Ectodermal cell (in vitro differentiated cells): ENCODE measurements at regions not wholly inside any gene's neighbourhood (a gene's known extent, or its start where the extent isn't known, plus 50 kb on each side); places are given as distances from the start of the nearest gene placed in this dataset.
A peak's percentile ranks its signal among the peaks of the same experiment; 100 is the strongest.

Experiments used
- H3K27ac ChIP-seq: 2 replicates; pipeline ENCODE4 v1.7.0; 2013; ENCODE audit warnings: mild to moderate bottlenecking, low read depth, low read length; ENCODE audit not compliant: insufficient read depth, poor library complexity, severe bottlenecking
- H3K27me3 ChIP-seq: 2 replicates; pipeline ENCODE4 v1.7.0; 2013; ENCODE audit warnings: mild to moderate bottlenecking, low read length; ENCODE audit not compliant: insufficient read depth, control insufficient read depth, poor library complexity, severe bottlenecking
- H3K36me3 ChIP-seq: one replicate; pipeline ENCODE4 v1.7.0; 2013; ENCODE audit warnings: low read length; ENCODE audit not compliant: control insufficient read depth, insufficient read depth
- H3K4me1 ChIP-seq: one replicate; pipeline ENCODE4 v1.7.0; 2013; ENCODE audit warnings: low read length; ENCODE audit not compliant: control insufficient read depth, insufficient read depth
- H3K4me3 ChIP-seq: 2 replicates; pipeline ENCODE4 v1.7.0; 2013; ENCODE audit warnings: low read depth, low read length, control low read depth; ENCODE audit not compliant: insufficient read depth
- H3K9me3 ChIP-seq: 2 replicates; pipeline ENCODE4 v1.7.0; 2013; ENCODE audit warnings: mild to moderate bottlenecking, low read length, moderate library complexity; ENCODE audit not compliant: control insufficient read depth
- WGBS, 2 experiments: methylation state at CpG; one replicate each; pipeline ENCODE4 v1.1.7; 2013; ENCODE audit warnings: missing lambda C conversion rate in 2 of 2; 5-methylcytosine and 5-hydroxymethylcytosine counted together

- no peaks in the 10 kb centered on the region for H3K9me3 ChIP-seq
- no peaks in the 10 kb centered on the region for H3K36me3 ChIP-seq
- peaks cover 4% of the 10 kb centered on the region for H3K4me1 ChIP-seq
- H3K4me3 ChIP-seq: peak overlapping the region; percentile 47
- peaks cover 51% of the 10 kb centered on the region for H3K27me3 ChIP-seq
- 7 to 9% methylated on average over 57 of the region's 57 CpGs for WGBS, 2 experiments
- peak overlapping the region; percentile 75 for H3K27ac ChIP-seq
These were observed 59.3 kb upstream of the COMTD1 start for GRCh38 chr10:75294866-75295701.

GRCh38 chr10:75294518-75294865 is 58.7 kb upstream of the COMTD1 start:
- peaks cover 51% of the 10 kb centered on the region for H3K27me3 ChIP-seq
- H3K36me3 ChIP-seq: no peaks in the 10 kb centered on the region
- H3K4me3 ChIP-seq: peak overlapping the region; percentile 47
- peak overlapping the region; percentile 75 for H3K27ac ChIP-seq
- no peaks in the 10 kb centered on the region for H3K9me3 ChIP-seq
- WGBS, 2 experiments: 5 to 7% methylated on average over 20 of the region's 20 CpGs
- H3K4me1 ChIP-seq: peaks cover 4% of the 10 kb centered on the region

GRCh38 chr10:75294031-75294437 is 58.3 kb upstream of the COMTD1 start:
- no peak overlapping the region for H3K4me3 ChIP-seq
- WGBS, 2 experiments: 77 to 81% methylated on average over 8 of the region's 8 CpGs
- peaks cover 51% of the 10 kb centered on the region for H3K27me3 ChIP-seq
- H3K9me3 ChIP-seq: no peaks in the 10 kb centered on the region
- peaks cover 4% of the 10 kb centered on the region for H3K4me1 ChIP-seq
- H3K27ac ChIP-seq: no peak overlapping the region
- H3K36me3 ChIP-seq: no peaks in the 10 kb centered on the region

- Histone ChIP-seq H3K4me3 (no peak overlapping the region), H3K4me1 (peaks cover 4% of the 10 kb centered on the region), H3K36me3 (no peaks in the 10 kb centered on the region), H3K27me3 (peaks cover 51% of the 10 kb centered on the region), H3K27ac (no peak overlapping the region), H3K9me3 (no peaks in the 10 kb centered on the region)
- 82 to 100% methylated on average over 3 of the region's 3 CpGs for WGBS, 2 experiments
These were observed 57.7 kb upstream of the COMTD1 start for GRCh38 chr10:75293446-75293820.

DNA sequence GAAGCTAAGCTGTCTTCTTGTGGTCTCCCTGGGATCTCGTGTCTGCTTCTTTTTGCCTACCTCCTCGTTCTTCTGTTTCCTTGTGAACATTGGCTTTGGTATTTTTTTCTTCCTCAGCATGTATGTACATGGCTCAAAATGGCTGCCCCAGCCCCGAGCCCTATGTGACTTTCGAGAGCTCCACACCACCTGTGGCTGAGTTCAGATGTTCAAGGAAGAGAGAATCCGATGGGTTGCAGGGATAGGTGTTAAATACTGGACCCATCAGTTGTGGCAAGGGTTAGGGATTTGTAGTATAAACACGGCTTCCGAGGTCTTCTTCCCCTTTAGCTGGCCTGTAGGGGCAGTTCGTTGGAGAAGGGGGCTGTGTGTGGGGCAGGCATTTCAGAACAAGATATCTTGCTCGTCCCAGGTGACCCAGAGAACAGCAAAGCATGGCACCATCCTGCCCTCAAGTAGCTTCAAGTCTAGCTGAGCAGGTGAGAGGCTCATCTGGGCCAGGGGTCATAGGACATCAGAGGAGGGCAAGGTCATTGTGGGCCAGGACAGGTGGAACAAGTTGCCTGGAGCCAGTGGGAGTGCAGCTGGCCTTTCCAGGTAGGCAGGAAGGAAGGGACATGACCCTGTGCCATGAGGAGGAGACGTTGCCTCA is 57.2 kb upstream of the COMTD1 start:
- Histone ChIP-seq H3K9me3 (no peaks in the 10 kb centered on the region), H3K27ac (no peak overlapping the region), H3K36me3 (no peaks in the 10 kb centered on the region), H3K27me3 (peaks cover 51% of the 10 kb centered on the region), H3K4me3 (no peak overlapping the region), H3K4me1 (peaks cover 4% of the 10 kb centered on the region)
- WGBS, 2 experiments: 94 to 95% methylated on average over 10 of the region's 10 CpGs

GRCh38 chr10:75291805-75292204 is 56.0 kb upstream of the COMTD1 start:
- Histone ChIP-seq H3K36me3 (no peaks in the 10 kb centered on the region), H3K27ac (no peak overlapping the region), H3K4me3 (no peak overlapping the region), H3K4me1 (peaks cover 4% of the 10 kb centered on the region), H3K9me3 (no peaks in the 10 kb centered on the region), H3K27me3 (peaks cover 43% of the 10 kb centered on the region)
- 74 to 86% methylated on average over 1 of the region's 1 CpG for WGBS, 2 experiments

GRCh38 chr10:75288140-75288711 is 52.5 kb upstream of the COMTD1 start:
- peaks cover 8% of the 10 kb centered on the region for H3K27me3 ChIP-seq
- no peak overlapping the region for H3K27ac ChIP-seq
- H3K36me3 ChIP-seq: no peaks in the 10 kb centered on the region
- H3K4me1 ChIP-seq: peaks cover 7% of the 10 kb centered on the region
- no peaks in the 10 kb centered on the region for H3K9me3 ChIP-seq
- 93 to 95% methylated on average over 6 of the region's 6 CpGs for WGBS, 2 experiments
- H3K4me3 ChIP-seq: no peak overlapping the region

DNA sequence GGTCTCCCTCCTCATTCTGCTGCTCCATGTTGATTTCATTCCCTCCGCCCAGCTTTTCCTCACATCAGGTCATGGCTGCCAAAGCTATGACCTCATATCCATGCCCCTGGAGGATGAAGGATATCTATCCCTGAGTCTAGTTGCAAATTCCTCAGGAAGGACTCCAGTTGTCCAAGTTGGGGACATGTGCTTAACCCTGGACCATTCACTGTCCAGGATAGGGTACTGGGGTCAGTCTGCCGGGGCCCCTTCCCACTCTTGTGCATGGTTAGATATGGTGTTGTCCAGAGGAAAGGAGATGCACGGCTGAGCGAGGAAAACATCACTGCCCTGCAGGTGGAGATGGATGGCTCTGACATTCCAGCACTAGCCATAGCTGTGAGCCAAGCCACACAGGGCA is 51.9 kb upstream of the COMTD1 start:
- no peak overlapping the region for H3K4me3 ChIP-seq
- peaks cover 12% of the 10 kb centered on the region for H3K4me1 ChIP-seq
- no peaks in the 10 kb centered on the region for H3K9me3 ChIP-seq
- 93 to 95% methylated on average over 4 of the region's 4 CpGs for WGBS, 2 experiments
- peaks cover 6% of the 10 kb centered on the region for H3K27me3 ChIP-seq
- no peaks in the 10 kb centered on the region for H3K36me3 ChIP-seq
- no peak overlapping the region for H3K27ac ChIP-seq

DNA sequence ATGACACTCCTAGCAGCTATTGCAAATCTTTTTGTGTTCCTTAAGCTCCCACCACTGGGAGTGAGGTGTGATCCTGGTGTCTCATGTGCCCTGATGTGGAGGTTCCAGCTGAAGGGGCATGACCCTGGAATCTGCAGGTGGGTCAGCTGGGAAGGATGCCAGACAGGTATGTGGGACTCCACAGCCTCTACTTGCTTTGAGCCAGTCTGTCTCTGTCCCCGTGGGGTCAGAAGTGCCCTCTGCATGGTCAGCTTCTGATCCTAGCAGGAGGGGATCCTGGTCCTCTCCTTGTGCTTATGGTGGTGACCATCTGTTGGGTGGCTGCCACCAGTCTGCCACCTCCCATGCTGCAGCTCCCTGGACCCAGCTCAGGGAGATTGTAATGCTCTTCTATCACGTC is 51.1 kb upstream of the COMTD1 start:
- H3K27me3 ChIP-seq: no peaks in the 10 kb centered on the region

More for the DNA sequence above, 51.1 kb upstream of the COMTD1 start:
- Histone ChIP-seq H3K9me3 (no peaks in the 10 kb centered on the region), H3K4me3 (no peak overlapping the region), H3K36me3 (no peaks in the 10 kb centered on the region), H3K4me1 (peaks cover 12% of the 10 kb centered on the region), H3K27ac (no peak overlapping the region)
- 89 to 94% methylated on average over 2 of the region's 2 CpGs for WGBS, 2 experiments
